SK-N-SH (cell line): ENCODE measurements at regions not wholly inside any gene's neighbourhood (a gene's known extent, or its start where the extent isn't known, plus 50 kb on each side); places are given as distances from the start of the nearest gene placed in this dataset.

Experiments
- CTCF ChIA-PET: fragments of 300-600, 350-600 bp; formaldehyde crosslinking; extraction: SDS; loops from one replicate; lab custom pipeline; 2021; lab: Yijun Ruan, JAX
- POLR2A ChIA-PET: fragments of 350-600 bp; sonication (Branson Sonifier 250); formaldehyde crosslinking; extraction: SDS; loops from one replicate; lab custom pipeline; 2020; ENCODE audit warnings: antibody characterized with exemption, inconsistent platforms; lab: Yijun Ruan, JAX
- DNase-seq: peaks from one replicate; pipeline ENCODE4 v3.0.0; 2012
- H2AFZ ChIP-seq: fragments of 200-600 bp; sonication (generic); 2 replicates; pipeline ENCODE4 v1.8.1; 2016; ENCODE audit warnings: antibody characterized with exemption, mild to moderate bottlenecking, low read depth
- H3F3A ChIP-seq: fragments of 200-600 bp; sonication (generic); replicated peaks from 2 replicates; pipeline ENCODE3; 2016; ENCODE audit warnings: antibody characterized with exemption, mild to moderate bottlenecking; ENCODE audit not compliant: insufficient read depth
- H3K27ac ChIP-seq, 2 experiments: fragments of 200-500 bp in 1 of 2; fragments of 200-600 bp in 1 of 2; sonication (Bioruptor generic) in 1 of 2; sonication (generic), shearing (Covaris generic) in 1 of 2; 2 replicates each; pipeline versions ENCODE4 v1.5.1 to v1.6.1; 2014 to 2016; ENCODE audit warnings: low read depth in 2 of 2, inconsistent platforms in 1 of 2, low read length in 1 of 2, mild to moderate bottlenecking in 1 of 2, mixed read lengths in 1 of 2
- H3K27me3 ChIP-seq: fragments of 200-600 bp; sonication (generic), shearing (Covaris generic); 2 replicates; pipeline ENCODE4 v1.6.1; 2016; ENCODE audit warnings: mixed run types; ENCODE audit not compliant: insufficient read depth
- H3K36me3 ChIP-seq, 2 experiments: fragments of 200-500 bp in 1 of 2; fragments of 200-600 bp in 1 of 2; sonication (Bioruptor generic) in 1 of 2; sonication (generic) in 1 of 2; replicated peaks in 1 of 2; 2 replicates each; pipeline versions ENCODE3 to v1.5.1; 2014 to 2016; ENCODE audit warnings: low read length in 1 of 2, mild to moderate bottlenecking in 1 of 2; ENCODE audit not compliant: insufficient read depth in 2 of 2, control insufficient read depth in 1 of 2
- H3K4me1 ChIP-seq, 2 experiments: fragments of 200-500 bp in 1 of 2; fragments of 200-600 bp in 1 of 2; sonication (Bioruptor generic) in 1 of 2; sonication (generic), shearing (Covaris generic) in 1 of 2; 2 replicates each; pipeline versions ENCODE4 v1.5.1 to v1.6.1; 2014 to 2016; ENCODE audit warnings: low read depth in 1 of 2, low read length in 1 of 2, mixed run types in 1 of 2; ENCODE audit not compliant: insufficient read depth in 2 of 2, control insufficient read depth in 1 of 2
- H3K4me2 ChIP-seq: fragments of 200-600 bp; sonication (generic), shearing (Covaris generic); 2 replicates; pipeline ENCODE4 v1.6.1; 2017; ENCODE audit warnings: mixed run types
- H3K4me3 ChIP-seq, 2 experiments: fragments of 200-500 bp in 1 of 2; fragments of 200-600 bp in 1 of 2; sonication (Bioruptor generic) in 1 of 2; sonication (generic), shearing (Covaris generic) in 1 of 2; 2 replicates each; pipeline versions ENCODE4 v1.5.1 to v1.8.1; 2014 to 2016; ENCODE audit warnings: low read depth in 2 of 2, inconsistent platforms in 1 of 2, low read length in 1 of 2, mild to moderate bottlenecking in 1 of 2, mixed read lengths in 1 of 2, moderate library complexity in 1 of 2
- H3K79me2 ChIP-seq: fragments of 200-600 bp; sonication (generic); 2 replicates; pipeline ENCODE4 v1.8.1; 2017; ENCODE audit warnings: mild to moderate bottlenecking; ENCODE audit not compliant: insufficient read depth
- H3K9ac ChIP-seq: fragments of 200-600 bp; sonication (generic); 2 replicates; pipeline ENCODE4 v1.6.1; 2017; ENCODE audit warnings: mixed run types
- H3K9me2 ChIP-seq: fragments of 200-600 bp; sonication (generic); 2 replicates; pipeline ENCODE4 v1.6.1; 2017; ENCODE audit warnings: mixed run types
- H3K9me3 ChIP-seq: fragments of 200-600 bp; sonication (generic); 2 replicates; pipeline ENCODE4 v1.6.1; 2017; ENCODE audit warnings: mixed run types, mild to moderate bottlenecking, moderate library complexity
- H4K20me1 ChIP-seq: fragments of 200-600 bp; sonication (generic); 2 replicates; pipeline ENCODE4 v1.6.1; 2017; ENCODE audit warnings: mild to moderate bottlenecking, mixed run types; ENCODE audit not compliant: insufficient read depth
- ELF1 ChIP-seq: IDR thresholded peaks from 2 replicates; pipeline ENCODE4 v1.4.0; 2012
- EZH2phosphoT487 ChIP-seq: fragments of 200-600 bp; sonication (generic); IDR thresholded peaks from 2 replicates; pipeline ENCODE4 v1.6.1; 2017; ENCODE audit warnings: low read depth, mixed run types, mild to moderate bottlenecking, antibody characterized with exemption, moderate library complexity, borderline replicate concordance
- GABPA ChIP-seq: IDR thresholded peaks from 2 replicates; pipeline ENCODE4 v1.4.0; 2012; ENCODE audit warnings: low read depth, mild to moderate bottlenecking
- JUND ChIP-seq: IDR thresholded peaks from 2 replicates; pipeline ENCODE4 v1.4.0; 2012
- POLR2AphosphoS5 ChIP-seq: IDR thresholded peaks from 2 replicates; pipeline ENCODE4 v1.6.1; 2012; ENCODE audit warnings: low read depth, low read length
- RAD21 ChIP-seq: IDR thresholded peaks from 2 replicates; pipeline ENCODE4 v1.6.1; 2012; ENCODE audit warnings: mild to moderate bottlenecking, low read length
- RXRA ChIP-seq: IDR thresholded peaks from 2 replicates; pipeline ENCODE4 v1.4.0; 2012; ENCODE audit warnings: low read depth, mild to moderate bottlenecking, borderline replicate concordance
- SIN3A ChIP-seq: IDR thresholded peaks from 2 replicates; pipeline ENCODE4 v1.6.1; 2012; ENCODE audit warnings: low read depth, mild to moderate bottlenecking, low read length, moderate library complexity, borderline replicate concordance
- TCF12 ChIP-seq: IDR thresholded peaks from 2 replicates; pipeline ENCODE4 v1.4.0; 2012
- YY1 ChIP-seq: IDR thresholded peaks from 2 replicates; pipeline ENCODE4 v1.4.0; 2012; ENCODE audit warnings: low read depth, mild to moderate bottlenecking
- WGBS: methylation state at CpG from one replicate; pipeline ENCODE4 v1.1.6; 2017; ENCODE audit warnings: low lambda C conversion rate; 5-methylcytosine and 5-hydroxymethylcytosine counted together
- TF ChIP-seq, protein P1 (sequence below): fragments of 200-600 bp; sonication (generic); IDR thresholded peaks from 2 replicates; pipeline ENCODE4 v1.6.1; 2017; ENCODE audit warnings: antibody characterized with exemption, mild to moderate bottlenecking, moderate library complexity
- TF ChIP-seq, protein P2 (sequence below): fragments of 150-350 bp; IDR thresholded peaks from 2 replicates; pipeline ENCODE4 v1.6.1; 2017; ENCODE audit warnings: antibody characterized with exemption, low read length, low read depth, borderline replicate concordance
- TF ChIP-seq, protein P3 (sequence below): IDR thresholded peaks from 2 replicates; pipeline ENCODE4 v1.4.0; 2012; ENCODE audit warnings: low read depth
- TF ChIP-seq, protein P4 (sequence below): IDR thresholded peaks from 2 replicates; pipeline ENCODE4 v1.4.0; 2012; ENCODE audit warnings: low read depth, borderline replicate concordance
- TF ChIP-seq, protein P5 (sequence below): IDR thresholded peaks from 2 replicates; pipeline ENCODE4 v1.4.0; 2012; ENCODE audit warnings: low read depth, borderline replicate concordance
- TF ChIP-seq, protein P6 (sequence below): IDR thresholded peaks from 2 replicates; pipeline ENCODE4 v1.6.1; 2012; ENCODE audit warnings: mild to moderate bottlenecking, low read depth, low read length, moderate library complexity
- TF ChIP-seq, protein P7 (sequence below): IDR thresholded peaks from 2 replicates; pipeline ENCODE4; 2012

DNA sequence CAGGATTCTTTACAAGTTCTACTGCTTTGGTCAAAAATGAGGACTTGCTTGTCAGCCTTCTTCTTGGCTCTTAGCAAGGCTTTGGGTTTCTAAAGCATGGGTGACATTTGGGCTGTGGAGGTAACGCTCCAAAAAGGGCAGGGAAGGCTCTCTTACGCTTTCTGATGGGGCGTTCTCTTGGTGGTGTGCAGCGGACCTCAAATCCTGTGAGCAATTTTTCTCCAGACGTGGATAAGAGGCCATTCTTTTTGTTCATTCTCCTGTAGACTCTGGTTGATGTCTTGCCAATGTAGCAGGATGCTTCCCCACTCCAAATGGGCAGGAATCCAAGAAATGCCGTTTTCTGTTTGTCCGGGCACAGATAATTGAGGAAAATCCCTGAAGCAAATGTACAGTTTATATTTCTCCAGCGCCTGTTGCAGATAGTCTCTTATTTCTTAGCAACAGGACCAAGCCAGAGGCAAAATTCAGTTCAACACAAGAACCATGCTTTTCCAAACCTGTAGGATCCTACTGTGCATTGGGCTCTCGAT lies 138.4 kb upstream of the NFE2L3 start:
- Histone ChIP-seq H3K36me3 (no peaks in the 10 kb centered on the region), H2AFZ (no peak overlapping the region), H3K4me1 (peaks cover 0 to 5% of the 10 kb centered on the region in 2 experiments; a peak in 1 of 4 replicates), H4K20me1 (no peaks in the 10 kb centered on the region), H3K9me2 (no peaks in the 10 kb centered on the region), H3K27ac (no peak overlapping the region), H3F3A (no peaks in the 10 kb centered on the region), H3K79me2 (no peaks in the 10 kb centered on the region), H3K4me2 (no peak overlapping the region), H3K4me3 (no peak overlapping the region), H3K9me3 (no peaks in the 10 kb centered on the region), H3K9ac (no peak overlapping the region), H3K27me3 (no peaks in the 10 kb centered on the region)
- POLR2A ChIA-PET = no interaction called here
- DNase-seq = peak; percentile 22
- CTCF ChIA-PET = no interaction called here
- TF ChIP-seq JUND = no peak
- no peak for TF ChIP-seq SIN3A
- no peak for TF ChIP-seq POLR2AphosphoS5
- TF ChIP-seq, protein P1, sequence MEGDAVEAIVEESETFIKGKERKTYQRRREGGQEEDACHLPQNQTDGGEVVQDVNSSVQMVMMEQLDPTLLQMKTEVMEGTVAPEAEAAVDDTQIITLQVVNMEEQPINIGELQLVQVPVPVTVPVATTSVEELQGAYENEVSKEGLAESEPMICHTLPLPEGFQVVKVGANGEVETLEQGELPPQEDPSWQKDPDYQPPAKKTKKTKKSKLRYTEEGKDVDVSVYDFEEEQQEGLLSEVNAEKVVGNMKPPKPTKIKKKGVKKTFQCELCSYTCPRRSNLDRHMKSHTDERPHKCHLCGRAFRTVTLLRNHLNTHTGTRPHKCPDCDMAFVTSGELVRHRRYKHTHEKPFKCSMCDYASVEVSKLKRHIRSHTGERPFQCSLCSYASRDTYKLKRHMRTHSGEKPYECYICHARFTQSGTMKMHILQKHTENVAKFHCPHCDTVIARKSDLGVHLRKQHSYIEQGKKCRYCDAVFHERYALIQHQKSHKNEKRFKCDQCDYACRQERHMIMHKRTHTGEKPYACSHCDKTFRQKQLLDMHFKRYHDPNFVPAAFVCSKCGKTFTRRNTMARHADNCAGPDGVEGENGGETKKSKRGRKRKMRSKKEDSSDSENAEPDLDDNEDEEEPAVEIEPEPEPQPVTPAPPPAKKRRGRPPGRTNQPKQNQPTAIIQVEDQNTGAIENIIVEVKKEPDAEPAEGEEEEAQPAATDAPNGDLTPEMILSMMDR = no peak
- TF ChIP-seq, protein P2, sequence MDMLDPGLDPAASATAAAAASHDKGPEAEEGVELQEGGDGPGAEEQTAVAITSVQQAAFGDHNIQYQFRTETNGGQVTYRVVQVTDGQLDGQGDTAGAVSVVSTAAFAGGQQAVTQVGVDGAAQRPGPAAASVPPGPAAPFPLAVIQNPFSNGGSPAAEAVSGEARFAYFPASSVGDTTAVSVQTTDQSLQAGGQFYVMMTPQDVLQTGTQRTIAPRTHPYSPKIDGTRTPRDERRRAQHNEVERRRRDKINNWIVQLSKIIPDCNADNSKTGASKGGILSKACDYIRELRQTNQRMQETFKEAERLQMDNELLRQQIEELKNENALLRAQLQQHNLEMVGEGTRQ = no peak
- no peak for TF ChIP-seq TCF12
- 25% methylated on average over 9 of the region's 9 CpGs for WGBS

DNA sequence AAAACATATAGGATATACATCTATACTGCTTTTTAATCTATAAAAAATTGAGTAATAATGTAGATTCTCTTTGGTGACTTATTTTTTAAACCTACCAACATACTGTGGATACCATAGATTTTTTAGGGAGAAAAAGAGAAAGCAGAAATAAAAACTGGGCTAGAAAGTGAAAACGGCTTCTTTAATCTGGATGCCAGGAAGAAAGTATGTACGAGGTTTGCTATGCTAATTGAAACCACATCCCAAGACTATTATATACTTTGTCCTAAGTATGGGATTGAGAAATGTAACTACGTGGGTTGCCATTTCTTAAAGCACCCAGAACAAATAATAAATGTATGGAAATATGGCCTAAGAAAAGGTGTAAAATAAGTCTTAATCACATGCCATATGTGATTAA lies 129.0 kb upstream of the NFE2L3 start:
- H3K79me2 ChIP-seq = no peaks in the 10 kb centered on the region
- no peak overlapping the region for H3K9ac ChIP-seq
- H3K4me3 ChIP-seq = no peak overlapping the region
- H3K4me1 ChIP-seq = no peaks in the 10 kb centered on the region
- H2AFZ ChIP-seq = no peak overlapping the region
- H3K27ac ChIP-seq = no peak overlapping the region
- no peak overlapping the region for H3K4me2 ChIP-seq
- ChIA-PET CTCF (no interaction called here), POLR2A (no interaction called here)
- no peaks in the 10 kb centered on the region for H3K9me2 ChIP-seq
- H3K9me3 ChIP-seq = no peaks in the 10 kb centered on the region
- no peaks in the 10 kb centered on the region for H3K27me3 ChIP-seq
- H4K20me1 ChIP-seq = no peaks in the 10 kb centered on the region
- H3F3A ChIP-seq = no peaks in the 10 kb centered on the region
- no peak for DNase-seq
- WGBS = 21% methylated on average over 3 of the region's 3 CpGs
- no peaks in the 10 kb centered on the region for H3K36me3 ChIP-seq
- TF ChIP-seq, protein P3, sequence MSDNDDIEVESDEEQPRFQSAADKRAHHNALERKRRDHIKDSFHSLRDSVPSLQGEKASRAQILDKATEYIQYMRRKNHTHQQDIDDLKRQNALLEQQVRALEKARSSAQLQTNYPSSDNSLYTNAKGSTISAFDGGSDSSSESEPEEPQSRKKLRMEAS = no peak
- no peak for TF ChIP-seq RAD21
- TF ChIP-seq GABPA = no peak
- no peak for TF ChIP-seq YY1
- TF ChIP-seq, protein P4, sequence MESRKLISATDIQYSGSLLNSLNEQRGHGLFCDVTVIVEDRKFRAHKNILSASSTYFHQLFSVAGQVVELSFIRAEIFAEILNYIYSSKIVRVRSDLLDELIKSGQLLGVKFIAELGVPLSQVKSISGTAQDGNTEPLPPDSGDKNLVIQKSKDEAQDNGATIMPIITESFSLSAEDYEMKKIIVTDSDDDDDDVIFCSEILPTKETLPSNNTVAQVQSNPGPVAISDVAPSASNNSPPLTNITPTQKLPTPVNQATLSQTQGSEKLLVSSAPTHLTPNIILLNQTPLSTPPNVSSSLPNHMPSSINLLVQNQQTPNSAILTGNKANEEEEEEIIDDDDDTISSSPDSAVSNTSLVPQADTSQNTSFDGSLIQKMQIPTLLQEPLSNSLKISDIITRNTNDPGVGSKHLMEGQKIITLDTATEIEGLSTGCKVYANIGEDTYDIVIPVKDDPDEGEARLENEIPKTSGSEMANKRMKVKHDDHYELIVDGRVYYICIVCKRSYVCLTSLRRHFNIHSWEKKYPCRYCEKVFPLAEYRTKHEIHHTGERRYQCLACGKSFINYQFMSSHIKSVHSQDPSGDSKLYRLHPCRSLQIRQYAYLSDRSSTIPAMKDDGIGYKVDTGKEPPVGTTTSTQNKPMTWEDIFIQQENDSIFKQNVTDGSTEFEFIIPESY = no peak
- TF ChIP-seq, protein P5, sequence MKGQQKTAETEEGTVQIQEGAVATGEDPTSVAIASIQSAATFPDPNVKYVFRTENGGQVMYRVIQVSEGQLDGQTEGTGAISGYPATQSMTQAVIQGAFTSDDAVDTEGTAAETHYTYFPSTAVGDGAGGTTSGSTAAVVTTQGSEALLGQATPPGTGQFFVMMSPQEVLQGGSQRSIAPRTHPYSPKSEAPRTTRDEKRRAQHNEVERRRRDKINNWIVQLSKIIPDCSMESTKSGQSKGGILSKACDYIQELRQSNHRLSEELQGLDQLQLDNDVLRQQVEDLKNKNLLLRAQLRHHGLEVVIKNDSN = no peak
- no peak for TF ChIP-seq RXRA
- no peak for TF ChIP-seq ELF1
- TF ChIP-seq TCF12 = no peak
- TF ChIP-seq, protein P6, sequence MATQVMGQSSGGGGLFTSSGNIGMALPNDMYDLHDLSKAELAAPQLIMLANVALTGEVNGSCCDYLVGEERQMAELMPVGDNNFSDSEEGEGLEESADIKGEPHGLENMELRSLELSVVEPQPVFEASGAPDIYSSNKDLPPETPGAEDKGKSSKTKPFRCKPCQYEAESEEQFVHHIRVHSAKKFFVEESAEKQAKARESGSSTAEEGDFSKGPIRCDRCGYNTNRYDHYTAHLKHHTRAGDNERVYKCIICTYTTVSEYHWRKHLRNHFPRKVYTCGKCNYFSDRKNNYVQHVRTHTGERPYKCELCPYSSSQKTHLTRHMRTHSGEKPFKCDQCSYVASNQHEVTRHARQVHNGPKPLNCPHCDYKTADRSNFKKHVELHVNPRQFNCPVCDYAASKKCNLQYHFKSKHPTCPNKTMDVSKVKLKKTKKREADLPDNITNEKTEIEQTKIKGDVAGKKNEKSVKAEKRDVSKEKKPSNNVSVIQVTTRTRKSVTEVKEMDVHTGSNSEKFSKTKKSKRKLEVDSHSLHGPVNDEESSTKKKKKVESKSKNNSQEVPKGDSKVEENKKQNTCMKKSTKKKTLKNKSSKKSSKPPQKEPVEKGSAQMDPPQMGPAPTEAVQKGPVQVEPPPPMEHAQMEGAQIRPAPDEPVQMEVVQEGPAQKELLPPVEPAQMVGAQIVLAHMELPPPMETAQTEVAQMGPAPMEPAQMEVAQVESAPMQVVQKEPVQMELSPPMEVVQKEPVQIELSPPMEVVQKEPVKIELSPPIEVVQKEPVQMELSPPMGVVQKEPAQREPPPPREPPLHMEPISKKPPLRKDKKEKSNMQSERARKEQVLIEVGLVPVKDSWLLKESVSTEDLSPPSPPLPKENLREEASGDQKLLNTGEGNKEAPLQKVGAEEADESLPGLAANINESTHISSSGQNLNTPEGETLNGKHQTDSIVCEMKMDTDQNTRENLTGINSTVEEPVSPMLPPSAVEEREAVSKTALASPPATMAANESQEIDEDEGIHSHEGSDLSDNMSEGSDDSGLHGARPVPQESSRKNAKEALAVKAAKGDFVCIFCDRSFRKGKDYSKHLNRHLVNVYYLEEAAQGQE = no peak
- TF ChIP-seq JUND = no peak
- TF ChIP-seq EZH2phosphoT487 = no peak
- TF ChIP-seq, protein P7, sequence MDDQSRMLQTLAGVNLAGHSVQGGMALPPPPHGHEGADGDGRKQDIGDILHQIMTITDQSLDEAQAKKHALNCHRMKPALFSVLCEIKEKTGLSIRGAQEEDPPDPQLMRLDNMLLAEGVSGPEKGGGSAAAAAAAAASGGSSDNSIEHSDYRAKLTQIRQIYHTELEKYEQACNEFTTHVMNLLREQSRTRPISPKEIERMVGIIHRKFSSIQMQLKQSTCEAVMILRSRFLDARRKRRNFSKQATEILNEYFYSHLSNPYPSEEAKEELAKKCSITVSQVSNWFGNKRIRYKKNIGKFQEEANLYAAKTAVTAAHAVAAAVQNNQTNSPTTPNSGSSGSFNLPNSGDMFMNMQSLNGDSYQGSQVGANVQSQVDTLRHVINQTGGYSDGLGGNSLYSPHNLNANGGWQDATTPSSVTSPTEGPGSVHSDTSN = no peak
- no peak for TF ChIP-seq POLR2AphosphoS5
